D721Med (cell line): ENCODE measurements at regions not wholly inside any gene's neighbourhood (a gene's known extent, or its start where the extent isn't known, plus 50 kb on each side); places are given as distances from the start of the nearest gene placed in this dataset.

Source experiments
- DNase-seq: peaks from one replicate; pipeline ENCODE4 v3.0.0; 2011; ENCODE audit warnings: low spot score; ENCODE audit not compliant: insufficient read length
- FAIRE-seq: peaks from 2 replicates; lab custom pipeline; 2011; peaks lifted over from hg19 to GRCh38; lab: Jason Lieb, UNC
- TF ChIP-seq, protein P1 (sequence below): IDR thresholded peaks from 2 replicates; pipeline ENCODE4 v1.5.1; 2012; ENCODE audit warnings: mild to moderate bottlenecking, control low read depth; ENCODE audit not compliant: insufficient read depth; ENCODE audit errors: missing control alignments

GRCh38 chr5:4881366-4882002 lies 258.6 kb upstream of the ADAMTS16 start:
- FAIRE-seq (no peak), DNase-seq (no peak)
- TF ChIP-seq, protein P1, sequence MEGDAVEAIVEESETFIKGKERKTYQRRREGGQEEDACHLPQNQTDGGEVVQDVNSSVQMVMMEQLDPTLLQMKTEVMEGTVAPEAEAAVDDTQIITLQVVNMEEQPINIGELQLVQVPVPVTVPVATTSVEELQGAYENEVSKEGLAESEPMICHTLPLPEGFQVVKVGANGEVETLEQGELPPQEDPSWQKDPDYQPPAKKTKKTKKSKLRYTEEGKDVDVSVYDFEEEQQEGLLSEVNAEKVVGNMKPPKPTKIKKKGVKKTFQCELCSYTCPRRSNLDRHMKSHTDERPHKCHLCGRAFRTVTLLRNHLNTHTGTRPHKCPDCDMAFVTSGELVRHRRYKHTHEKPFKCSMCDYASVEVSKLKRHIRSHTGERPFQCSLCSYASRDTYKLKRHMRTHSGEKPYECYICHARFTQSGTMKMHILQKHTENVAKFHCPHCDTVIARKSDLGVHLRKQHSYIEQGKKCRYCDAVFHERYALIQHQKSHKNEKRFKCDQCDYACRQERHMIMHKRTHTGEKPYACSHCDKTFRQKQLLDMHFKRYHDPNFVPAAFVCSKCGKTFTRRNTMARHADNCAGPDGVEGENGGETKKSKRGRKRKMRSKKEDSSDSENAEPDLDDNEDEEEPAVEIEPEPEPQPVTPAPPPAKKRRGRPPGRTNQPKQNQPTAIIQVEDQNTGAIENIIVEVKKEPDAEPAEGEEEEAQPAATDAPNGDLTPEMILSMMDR = no peak

- no peak for DNase-seq
- no peak for FAIRE-seq
- TF ChIP-seq, protein P1 = no peak
Measured at GRCh38 chr5:4882186-4882585, 257.9 kb upstream of the ADAMTS16 start.

GRCh38 chr5:4883360-4883759 lies 256.8 kb upstream of the ADAMTS16 start:
- TF ChIP-seq, protein P1 = no peak
- no peak for FAIRE-seq
- DNase-seq = no peak

- DNase-seq (no peak), FAIRE-seq (no peak)
- TF ChIP-seq, protein P1 = no peak
Measured at GRCh38 chr5:4893063-4893744, 246.9 kb upstream of the ADAMTS16 start.

- FAIRE-seq (no peak), DNase-seq (no peak)
- TF ChIP-seq, protein P1 = no peak
Measured at GRCh38 chr5:4896328-4896727, 243.8 kb upstream of the ADAMTS16 start.

DNA sequence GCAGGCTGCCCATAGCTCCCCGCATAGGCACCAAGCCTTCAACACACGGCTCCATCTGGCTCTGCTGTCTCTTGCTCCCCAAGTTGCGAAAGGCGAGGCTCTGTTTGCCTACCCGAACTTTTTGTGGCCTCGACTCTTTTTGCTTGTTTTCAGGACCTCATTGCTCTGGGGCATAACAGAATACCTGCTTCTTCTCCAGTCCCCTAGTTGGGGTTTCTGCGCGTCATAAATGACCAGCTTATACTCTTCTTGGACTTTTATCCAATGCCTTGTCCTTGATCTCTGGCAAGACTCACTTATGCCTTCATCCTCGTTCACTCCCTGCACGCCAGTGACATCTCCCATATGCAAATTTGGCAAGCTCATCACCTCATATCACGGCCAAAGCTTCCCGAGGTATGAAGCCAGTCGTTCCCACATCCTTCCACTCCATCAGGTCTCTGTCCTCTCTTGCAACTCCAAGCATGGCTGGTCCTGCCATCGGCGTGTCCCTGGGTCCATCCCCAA lies 238.8 kb upstream of the ADAMTS16 start:
- TF ChIP-seq, protein P1 = no peak
- FAIRE-seq (no peak), DNase-seq (no peak)

DNA sequence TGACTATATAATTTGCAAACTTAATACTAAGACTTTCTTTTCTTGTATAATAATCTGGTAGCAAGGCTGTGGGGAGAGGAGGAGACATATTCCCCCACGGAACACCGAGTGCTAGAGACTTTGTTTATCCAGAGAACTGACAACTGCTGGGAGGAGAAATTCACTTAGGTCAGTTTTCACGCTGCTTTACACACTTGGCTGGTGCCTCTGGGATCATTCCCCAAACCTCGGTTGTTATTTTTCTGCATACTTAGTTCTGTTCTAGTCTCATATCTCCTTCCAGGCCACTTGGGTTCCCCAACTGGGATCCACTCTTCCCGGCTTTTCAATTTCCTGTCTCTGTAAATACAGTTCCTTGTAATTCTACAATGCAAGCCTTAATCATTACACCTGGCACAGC lies 238.2 kb upstream of the ADAMTS16 start:
- TF ChIP-seq, protein P1 = no peak
- FAIRE-seq (no peak), DNase-seq (no peak)
